GM12878 (cell line): ENCODE measurements at regions not wholly inside any gene's neighbourhood (a gene's known extent, or its start where the extent isn't known, plus 50 kb on each side); places are given as distances from the start of the nearest gene placed in this dataset.

Experiments
- EZH2 ChIP-seq: IDR thresholded peaks from 2 replicates; pipeline ENCODE4 v1.6.1; 2012; ENCODE audit warnings: low read depth, mild to moderate bottlenecking, control low read depth, inconsistent platforms, low read length, borderline replicate concordance; ENCODE audit not compliant: control insufficient read depth
- NFYB ChIP-seq: IDR thresholded peaks from 2 replicates; pipeline ENCODE4 v1.6.1; 2011; ENCODE audit warnings: low read depth, mild to moderate bottlenecking, low read length, improper control_type of control experiment, moderate library complexity; ENCODE audit not compliant: insufficient read depth
- RAD21 ChIP-seq: IDR thresholded peaks from 2 replicates; pipeline ENCODE4 v1.6.1; 2011; ENCODE audit warnings: mild to moderate bottlenecking, low read depth, low read length, moderate library complexity; ENCODE audit not compliant: insufficient read depth
- SUZ12 ChIP-seq: fragments of 200-600 bp; sonication (generic); IDR thresholded peaks from one replicate; pipeline ENCODE4 v1.6.1; 2018; ENCODE audit warnings: antibody characterized with exemption, mild to moderate bottlenecking; ENCODE audit not compliant: unreplicated experiment
- ZNF274 ChIP-seq: IDR thresholded peaks from one replicate; pipeline ENCODE4 v1.8.0; 2011; ENCODE audit not compliant: insufficient read length, insufficient read depth
- ZSCAN29 ChIP-seq: fragments of 450-650 bp; IDR thresholded peaks from 2 replicates; pipeline ENCODE4 v1.6.1; 2017; ENCODE audit warnings: mild to moderate bottlenecking, moderate library complexity
- ZZZ3 ChIP-seq: IDR thresholded peaks from 2 replicates; pipeline ENCODE4 v1.6.1; 2011; ENCODE audit warnings: low read depth; ENCODE audit not compliant: control insufficient read depth, insufficient read length
- TF ChIP-seq, protein P1 (sequence below): IDR thresholded peaks from 2 replicates; pipeline ENCODE4 v1.6.1; 2012; ENCODE audit warnings: low read depth, low read length, improper control_type of control experiment
- TF ChIP-seq, protein P2 (sequence below), 3 experiments: IDR thresholded peaks in 2 of 3; conservative IDR thresholded peaks in 1 of 3; 2 replicates each; pipeline ENCODE4 v1.5.1; 2011; ENCODE audit warnings: low read depth in 3 of 3, low read length in 3 of 3, mild to moderate bottlenecking in 3 of 3, control low read depth in 2 of 3, moderate library complexity in 2 of 3, inconsistent platforms in 1 of 3, mixed read lengths in 1 of 3; ENCODE audit not compliant: control insufficient read depth in 2 of 3, insufficient read depth in 1 of 3; ENCODE audit errors: extremely low read depth in 1 of 3
- TF ChIP-seq, protein P3 (sequence below): IDR thresholded peaks from 2 replicates; pipeline ENCODE4 v1.6.1; 2012; ENCODE audit warnings: low read length, inconsistent platforms

DNA sequence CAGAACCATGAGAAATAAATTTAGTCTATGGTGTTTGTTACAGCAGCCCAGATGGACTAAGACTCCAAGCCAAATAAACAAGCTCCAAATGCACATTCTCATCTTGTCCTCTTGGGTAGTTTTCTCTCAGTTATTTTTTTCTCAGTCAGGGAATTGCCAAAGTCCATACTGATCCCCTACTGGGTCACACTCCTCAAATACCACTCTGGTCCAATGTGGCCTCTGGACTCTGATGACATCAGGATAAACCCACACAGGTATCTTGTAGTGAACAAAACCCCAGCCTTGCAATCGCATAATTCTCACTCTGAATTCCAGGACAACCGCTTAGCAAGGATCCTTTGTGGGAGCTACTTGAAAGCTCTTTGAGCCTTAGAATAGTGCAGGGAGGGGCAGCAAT, 248.4 kb upstream of the JUN start:
- TF ChIP-seq ZSCAN29 (no peak), ZZZ3 (no peak), ZNF274 (no peak), NFYB (no peak), RAD21 (no peak), SUZ12 (no peak), EZH2 (no peak)
- TF ChIP-seq, protein P1, sequence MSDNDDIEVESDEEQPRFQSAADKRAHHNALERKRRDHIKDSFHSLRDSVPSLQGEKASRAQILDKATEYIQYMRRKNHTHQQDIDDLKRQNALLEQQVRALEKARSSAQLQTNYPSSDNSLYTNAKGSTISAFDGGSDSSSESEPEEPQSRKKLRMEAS, result no peak
- TF ChIP-seq, protein P2, sequence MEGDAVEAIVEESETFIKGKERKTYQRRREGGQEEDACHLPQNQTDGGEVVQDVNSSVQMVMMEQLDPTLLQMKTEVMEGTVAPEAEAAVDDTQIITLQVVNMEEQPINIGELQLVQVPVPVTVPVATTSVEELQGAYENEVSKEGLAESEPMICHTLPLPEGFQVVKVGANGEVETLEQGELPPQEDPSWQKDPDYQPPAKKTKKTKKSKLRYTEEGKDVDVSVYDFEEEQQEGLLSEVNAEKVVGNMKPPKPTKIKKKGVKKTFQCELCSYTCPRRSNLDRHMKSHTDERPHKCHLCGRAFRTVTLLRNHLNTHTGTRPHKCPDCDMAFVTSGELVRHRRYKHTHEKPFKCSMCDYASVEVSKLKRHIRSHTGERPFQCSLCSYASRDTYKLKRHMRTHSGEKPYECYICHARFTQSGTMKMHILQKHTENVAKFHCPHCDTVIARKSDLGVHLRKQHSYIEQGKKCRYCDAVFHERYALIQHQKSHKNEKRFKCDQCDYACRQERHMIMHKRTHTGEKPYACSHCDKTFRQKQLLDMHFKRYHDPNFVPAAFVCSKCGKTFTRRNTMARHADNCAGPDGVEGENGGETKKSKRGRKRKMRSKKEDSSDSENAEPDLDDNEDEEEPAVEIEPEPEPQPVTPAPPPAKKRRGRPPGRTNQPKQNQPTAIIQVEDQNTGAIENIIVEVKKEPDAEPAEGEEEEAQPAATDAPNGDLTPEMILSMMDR (IDR thresholded peaks at IDR 0.05 in 2 of 3, conservative IDR thresholded peaks at IDR 0.05 in 1 of 3; ENCODE audit: control insufficient read depth in 2 of 3, extremely low read depth in 1 of 3, insufficient read depth in 1 of 3, low read depth in 3 of 3, low read length in 3 of 3), result no peak
- TF ChIP-seq, protein P3, sequence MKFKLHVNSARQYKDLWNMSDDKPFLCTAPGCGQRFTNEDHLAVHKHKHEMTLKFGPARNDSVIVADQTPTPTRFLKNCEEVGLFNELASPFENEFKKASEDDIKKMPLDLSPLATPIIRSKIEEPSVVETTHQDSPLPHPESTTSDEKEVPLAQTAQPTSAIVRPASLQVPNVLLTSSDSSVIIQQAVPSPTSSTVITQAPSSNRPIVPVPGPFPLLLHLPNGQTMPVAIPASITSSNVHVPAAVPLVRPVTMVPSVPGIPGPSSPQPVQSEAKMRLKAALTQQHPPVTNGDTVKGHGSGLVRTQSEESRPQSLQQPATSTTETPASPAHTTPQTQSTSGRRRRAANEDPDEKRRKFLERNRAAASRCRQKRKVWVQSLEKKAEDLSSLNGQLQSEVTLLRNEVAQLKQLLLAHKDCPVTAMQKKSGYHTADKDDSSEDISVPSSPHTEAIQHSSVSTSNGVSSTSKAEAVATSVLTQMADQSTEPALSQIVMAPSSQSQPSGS, result no peak
